TTC549 (cell line): ENCODE measurements at regions not wholly inside any gene's neighbourhood (a gene's known extent, or its start where the extent isn't known, plus 50 kb on each side); places are given as distances from the start of the nearest gene placed in this dataset.
"Not testable (repeated sequence)": the region's sequence is repeated elsewhere in the genome, so short reads cannot be mapped to it uniquely, and the experiment has no call there.

Experiments used
- FAIRE-seq: peaks from 2 replicates; lab custom pipeline; 2012; peaks lifted over from hg19 to GRCh38; lab: Jason Lieb, UNC

- no peak for FAIRE-seq
These were observed 52.6 kb upstream of the ICA1 start for GRCh38 chr7:8314566-8314965.

- no peak for FAIRE-seq
These were observed 57.1 kb upstream of the ICA1 start for GRCh38 chr7:8319115-8319514.

GRCh38 chr7:8320174-8320573, 58.2 kb upstream of the ICA1 start:
- no peak for FAIRE-seq

- FAIRE-seq, result no peak
These were observed 59.3 kb upstream of the ICA1 start for GRCh38 chr7:8321312-8321711.

- no peak for FAIRE-seq
These were observed 60.7 kb upstream of the ICA1 start for GRCh38 chr7:8322667-8323066.

GRCh38 chr7:8325067-8325466, 63.1 kb upstream of the ICA1 start:
- no peak for FAIRE-seq

- no peak for FAIRE-seq
These were observed 65.2 kb upstream of the ICA1 start for GRCh38 chr7:8327199-8327598.

- no peak for FAIRE-seq
These were observed 76.2 kb upstream of the ICA1 start for GRCh38 chr7:8338206-8338605.

GRCh38 chr7:8343556-8343955, 81.6 kb upstream of the ICA1 start:
- FAIRE-seq, result no peak

GRCh38 chr7:8347395-8347794, 85.4 kb upstream of the ICA1 start:
- FAIRE-seq, result not testable (repeated sequence)

GRCh38 chr7:8351654-8352053, 81.8 kb upstream of the NXPH1 start:
- FAIRE-seq, result not testable (repeated sequence)

GRCh38 chr7:8353991-8354390, 79.4 kb upstream of the NXPH1 start:
- no peak for FAIRE-seq

GRCh38 chr7:8354503-8354902, 78.9 kb upstream of the NXPH1 start:
- no peak for FAIRE-seq

- FAIRE-seq, result no peak
These were observed 77.3 kb upstream of the NXPH1 start for GRCh38 chr7:8356071-8356470.

GRCh38 chr7:8357536-8357935, 75.9 kb upstream of the NXPH1 start:
- no peak for FAIRE-seq

GRCh38 chr7:8360564-8361153, 72.8 kb upstream of the NXPH1 start:
- no peak for FAIRE-seq

GRCh38 chr7:8362723-8363369, 70.6 kb upstream of the NXPH1 start:
- FAIRE-seq, result no peak

- FAIRE-seq, result no peak
These were observed 69.9 kb upstream of the NXPH1 start for GRCh38 chr7:8363407-8364015.

GRCh38 chr7:8365499-8366110, 67.8 kb upstream of the NXPH1 start:
- peak; percentile 13 for FAIRE-seq

- FAIRE-seq, result not testable (repeated sequence)
These were observed 65.4 kb upstream of the NXPH1 start for GRCh38 chr7:8368007-8368406.

GRCh38 chr7:8371742-8372141, 61.7 kb upstream of the NXPH1 start:
- FAIRE-seq, result no peak

- no peak for FAIRE-seq
These were observed 59.6 kb upstream of the NXPH1 start for GRCh38 chr7:8373851-8374250.

GRCh38 chr7:8378349-8379019, 54.9 kb upstream of the NXPH1 start:
- FAIRE-seq, result no peak
